HG03159 (cell line): ENCODE measurements at regions not wholly inside any gene's neighbourhood (a gene's known extent, or its start where the extent isn't known, plus 50 kb on each side); places are given as distances from the start of the nearest gene placed in this dataset.

Experiments used
- ATAC-seq: cut with Tn5 transposase; IDR thresholded peaks from one replicate; pipeline ENCODE4 v1.9.1; 2021; ENCODE audit warnings: mild to moderate bottlenecking, moderate library complexity; ENCODE audit not compliant: unreplicated experiment

DNA sequence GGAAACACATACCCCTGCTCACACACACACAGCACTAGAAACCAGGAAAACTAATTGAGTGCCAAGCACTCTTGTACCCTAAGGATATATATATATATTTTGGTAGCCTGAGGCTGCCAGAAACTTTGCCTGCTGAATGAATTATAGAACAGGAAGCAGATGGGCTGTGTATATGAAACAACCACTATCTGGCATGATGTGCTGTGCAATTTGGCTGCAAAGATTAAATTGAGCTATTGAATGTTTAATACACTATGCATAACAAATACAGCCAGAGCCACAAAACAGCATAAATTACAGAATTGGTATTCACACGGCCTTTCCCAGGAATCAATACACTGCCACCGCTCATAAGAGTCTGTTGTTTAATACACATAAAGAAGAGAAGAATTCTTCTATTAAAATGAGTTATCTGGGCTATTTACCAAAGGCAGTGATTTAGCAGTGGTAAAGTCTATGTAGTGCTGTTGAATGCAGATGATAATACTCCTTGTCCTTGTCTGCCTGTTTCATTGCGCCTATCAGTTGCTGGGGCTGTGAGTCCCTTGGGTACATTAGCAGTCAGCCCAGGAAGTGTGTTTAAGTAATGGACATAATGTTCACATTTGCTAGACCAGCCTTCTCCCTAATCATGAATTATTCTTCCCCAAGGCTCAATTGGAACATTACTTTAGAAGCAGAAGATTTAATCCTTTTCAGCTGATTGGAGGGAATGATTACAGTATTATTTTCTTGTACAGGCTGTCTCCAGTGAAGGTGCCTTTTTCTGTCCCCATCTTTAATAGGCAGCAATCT is 294.3 kb downstream of the TLE1 start:
- no peak for ATAC-seq

DNA sequence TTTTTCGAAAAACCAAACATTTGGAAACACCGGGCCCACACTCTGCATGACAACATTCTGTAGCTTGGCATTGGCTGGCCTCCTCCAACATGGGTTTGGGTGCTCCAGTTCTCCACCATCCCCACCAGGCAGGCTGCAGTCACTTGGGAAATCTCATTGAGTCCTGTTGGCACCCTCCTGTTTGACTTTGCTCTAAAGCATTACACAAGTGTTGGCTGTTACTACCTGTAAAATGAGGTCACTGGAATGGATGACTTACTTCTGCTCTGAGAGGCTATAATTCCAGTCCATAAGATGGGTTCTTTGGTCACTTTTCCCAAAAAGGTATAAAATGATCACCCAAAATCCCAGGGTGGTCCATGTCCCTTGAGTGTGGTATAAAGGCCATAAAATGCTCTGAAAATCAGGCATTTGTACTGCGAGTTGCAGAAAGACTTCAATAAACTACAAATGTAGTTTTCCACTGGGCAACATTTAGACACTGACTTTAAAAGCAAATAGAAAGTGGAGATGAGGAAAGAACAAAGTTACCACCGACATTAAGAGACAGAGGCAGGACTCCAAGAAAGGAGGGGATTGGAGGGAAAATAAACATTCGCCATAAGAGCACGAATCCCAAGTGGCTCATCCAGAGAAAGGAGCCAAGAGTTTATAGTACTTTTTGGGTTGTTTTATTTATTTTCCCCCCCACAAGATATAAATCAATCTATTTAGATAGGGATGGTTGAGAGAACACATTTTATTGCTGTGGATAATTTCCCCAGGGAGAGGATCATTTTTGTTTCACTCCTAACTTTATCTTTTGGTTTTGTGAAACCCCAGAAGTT is 295.1 kb downstream of the TLE1 start:
- ATAC-seq: no peak

DNA sequence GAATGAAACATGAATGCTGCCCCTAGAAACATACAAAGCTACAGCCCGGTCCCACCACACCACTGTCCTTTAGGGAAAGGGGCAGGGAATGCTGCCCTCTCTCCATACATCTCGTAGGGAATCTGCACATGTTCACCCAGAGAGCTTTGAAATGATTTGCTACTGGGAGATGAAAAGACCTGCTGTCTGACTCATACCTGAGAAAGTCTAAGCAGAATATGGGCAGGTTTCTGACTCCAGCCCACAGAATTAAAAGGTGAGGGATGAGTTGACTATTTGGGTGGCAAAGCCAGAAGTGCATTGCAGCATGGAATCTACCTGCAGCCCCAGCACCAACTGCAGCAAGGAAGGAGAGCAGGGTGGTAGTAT is 297.9 kb downstream of the TLE1 start:
- no peak for ATAC-seq

DNA sequence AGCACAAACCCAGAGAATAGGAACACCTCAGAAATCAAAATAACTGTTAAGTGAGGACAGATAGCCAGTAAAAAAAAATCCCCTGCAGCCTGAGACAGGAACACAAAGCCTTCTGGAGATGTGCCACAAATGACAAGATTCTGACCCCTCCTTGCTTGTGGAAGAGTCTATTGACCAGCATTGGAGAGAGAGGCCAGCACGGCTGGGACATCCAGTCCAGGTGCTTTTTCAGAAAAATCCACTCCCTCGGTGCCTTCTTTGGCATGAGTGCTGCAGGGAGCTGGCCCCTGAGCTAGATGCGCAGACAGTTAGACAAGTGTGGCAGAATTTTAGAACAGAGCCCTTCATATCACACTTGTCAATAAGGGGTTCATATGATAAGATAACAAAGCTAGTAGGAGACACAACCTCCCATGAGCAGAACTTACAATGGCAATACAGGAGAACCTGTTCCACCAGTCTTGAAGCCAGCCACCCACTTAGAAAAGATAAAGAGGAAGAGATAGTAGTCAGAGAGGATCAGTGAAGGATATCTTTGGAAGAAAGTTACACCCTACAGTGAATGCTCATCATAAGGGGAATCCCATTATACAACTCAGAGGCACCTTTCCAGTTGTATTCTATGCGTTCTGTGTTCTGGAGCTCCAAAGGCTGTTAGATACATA is 298.4 kb downstream of the TLE1 start:
- ATAC-seq: no peak

DNA sequence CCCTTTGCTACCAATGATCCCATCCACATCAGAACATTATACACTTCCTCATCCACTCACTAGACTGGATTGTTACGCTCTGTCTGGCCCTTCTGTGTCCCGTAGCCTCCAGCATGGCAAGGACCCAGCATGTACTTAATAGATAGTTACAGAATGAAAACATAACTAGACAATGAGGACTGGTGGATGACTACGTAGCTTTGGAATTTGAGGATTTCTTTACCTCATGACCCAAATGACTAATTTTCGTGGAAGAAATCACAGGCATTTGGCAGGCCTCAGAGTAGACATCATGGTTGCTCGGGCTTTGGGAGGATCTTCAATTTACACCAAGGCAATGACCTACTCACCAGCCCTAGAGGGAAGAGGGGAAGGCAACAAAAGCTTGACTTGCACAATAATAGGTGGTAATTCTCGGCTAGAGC is 299.8 kb downstream of the TLE1 start:
- no peak for ATAC-seq

DNA sequence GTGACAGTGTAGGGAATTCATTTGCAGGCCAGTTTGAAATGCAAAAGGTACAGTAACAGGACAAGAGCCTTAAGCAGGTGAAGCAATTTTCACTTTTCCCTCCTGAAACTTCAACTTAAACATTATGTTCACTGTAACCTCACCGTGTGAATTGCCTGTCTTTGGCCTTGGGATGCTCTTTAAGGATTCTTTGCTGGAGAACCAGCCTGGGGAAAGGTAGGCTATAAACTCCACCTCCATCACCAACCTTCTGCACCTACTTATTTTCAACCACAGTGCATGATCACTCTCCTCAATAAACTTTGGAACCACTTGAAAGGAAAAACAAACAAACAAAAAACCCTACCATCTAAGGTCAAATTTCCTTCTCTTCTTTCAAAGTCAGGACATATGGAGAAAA is 300.5 kb downstream of the TLE1 start:
- no peak for ATAC-seq

DNA sequence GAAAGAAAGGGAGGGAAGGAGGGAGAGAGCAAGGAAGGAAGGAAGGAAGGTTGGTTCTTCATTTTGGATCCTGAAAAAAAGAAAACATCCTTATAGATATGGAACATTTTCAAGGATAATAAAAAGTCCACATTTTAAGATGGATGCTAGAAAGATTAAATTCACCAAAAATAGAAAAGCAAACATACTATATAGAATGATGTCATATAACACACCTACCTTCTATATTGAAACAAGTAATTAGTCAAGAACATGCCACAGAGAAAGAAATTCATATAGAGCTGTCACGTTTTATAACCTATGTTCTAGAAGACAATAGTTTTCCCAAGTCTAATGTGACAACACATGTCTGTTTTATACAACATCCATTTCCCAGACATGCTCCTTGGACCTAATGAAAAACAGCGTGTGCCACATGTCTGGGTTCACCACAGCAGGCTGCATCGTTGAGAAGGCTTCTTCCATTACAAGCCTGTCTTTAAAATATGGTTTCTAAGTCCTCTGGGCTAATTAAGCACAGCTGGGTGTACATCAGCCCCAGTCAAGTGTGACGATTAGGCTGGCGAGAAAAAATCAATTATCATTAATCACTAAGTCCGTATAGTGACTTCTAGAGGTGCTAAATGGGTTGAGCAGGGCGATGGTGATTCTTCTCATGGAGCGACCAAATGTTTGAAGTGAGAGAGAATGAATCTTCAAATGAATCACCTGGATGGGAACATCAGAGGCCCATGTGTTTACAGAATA is 301.8 kb downstream of the TLE1 start:
- no peak for ATAC-seq

DNA sequence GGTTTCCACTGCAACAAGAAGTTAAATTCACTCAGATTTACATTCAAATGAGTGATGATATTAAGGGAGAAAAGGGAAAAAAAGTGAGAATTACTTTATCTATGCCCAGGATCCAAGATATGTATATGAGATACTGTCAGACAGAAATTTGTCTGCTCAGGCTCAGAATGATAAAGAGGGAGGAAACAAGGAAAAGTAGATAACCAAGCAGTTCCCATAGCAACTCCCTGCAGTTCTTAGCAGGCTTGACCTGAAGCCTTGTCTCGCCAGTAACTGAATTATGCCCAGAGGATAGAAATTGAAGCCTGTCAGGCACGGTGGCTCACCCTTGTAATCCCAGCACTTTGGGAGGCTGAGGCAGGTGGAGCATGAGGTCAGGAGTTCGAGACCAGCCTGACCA is 304.4 kb downstream of the TLE1 start:
- ATAC-seq: no peak

DNA sequence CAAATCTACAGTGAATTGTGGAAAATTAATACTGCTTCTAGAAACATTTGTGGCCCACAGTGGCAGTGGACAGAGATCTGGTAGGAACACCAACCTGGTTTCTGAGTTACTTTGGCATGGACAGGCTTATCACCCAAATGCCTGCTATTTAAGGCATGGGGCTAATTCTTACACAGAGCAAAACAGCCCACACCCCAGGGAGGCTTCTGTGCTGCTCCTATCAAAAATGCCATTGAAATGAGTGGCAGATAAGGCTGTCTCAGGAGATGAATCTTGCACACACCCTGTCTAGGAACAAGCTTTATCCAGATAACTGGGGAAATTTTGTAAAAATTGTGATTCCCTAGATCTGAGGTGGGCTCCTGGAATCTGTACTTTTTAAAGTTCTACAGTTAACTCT is 307.1 kb downstream of the TLE1 start:
- ATAC-seq: no peak

DNA sequence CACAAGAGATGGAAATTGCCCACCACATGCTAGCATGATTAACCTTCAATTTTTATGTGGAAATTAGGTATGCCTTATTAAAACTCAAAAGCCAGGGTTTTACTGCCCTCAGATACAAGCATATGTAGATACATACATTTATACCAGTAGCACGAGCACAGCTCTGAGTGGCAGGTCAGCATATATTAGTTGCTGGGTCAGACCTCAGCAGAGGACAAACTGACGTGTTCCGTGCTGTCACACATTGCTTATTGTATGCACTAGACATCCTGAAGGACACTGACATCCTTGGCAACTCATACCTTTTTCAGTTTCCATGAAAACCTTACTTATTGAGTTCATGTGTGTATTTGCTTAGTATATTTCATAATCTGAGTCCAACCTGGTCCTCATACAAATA is 307.7 kb downstream of the TLE1 start:
- ATAC-seq: no peak

DNA sequence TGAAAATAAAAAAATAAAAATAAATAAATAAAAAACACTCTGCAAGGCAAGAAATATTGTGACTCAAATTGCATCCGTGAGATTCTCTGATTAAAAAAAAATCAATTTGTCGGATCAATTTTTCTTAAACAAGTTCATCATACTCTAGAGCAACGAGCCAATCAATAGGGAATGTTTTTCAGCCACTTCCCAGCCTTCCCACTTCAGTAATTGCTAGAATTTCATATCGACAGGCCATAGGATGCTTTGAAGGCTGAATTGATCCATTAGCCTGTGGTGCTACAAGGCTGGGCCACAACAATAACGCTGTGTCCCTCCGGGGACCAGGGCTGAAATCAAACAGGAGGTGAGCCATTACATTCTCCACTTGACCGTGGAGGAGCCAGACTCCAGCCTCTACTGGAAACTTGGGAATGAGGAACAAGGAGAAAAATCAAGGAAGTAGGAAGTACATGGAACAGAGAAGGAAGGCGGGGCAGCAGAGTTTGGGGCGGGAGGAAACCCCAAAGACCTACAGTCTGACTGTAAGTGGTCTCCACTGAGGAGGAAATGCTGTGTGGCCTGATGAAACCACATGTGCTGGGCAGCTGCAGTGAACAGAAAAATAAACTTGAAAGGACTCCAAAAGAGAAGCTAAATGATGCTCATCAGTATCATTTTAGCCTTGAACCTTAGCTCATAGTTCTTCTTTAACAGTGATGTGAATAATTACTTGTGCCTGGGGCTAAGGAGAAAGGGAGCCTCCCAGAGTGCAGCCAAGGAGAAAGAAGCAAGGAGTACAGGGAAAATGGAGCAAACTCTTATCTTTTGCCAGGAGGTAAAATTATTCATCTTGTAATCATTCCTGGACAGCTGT is 308.6 kb downstream of the TLE1 start:
- ATAC-seq: no peak

DNA sequence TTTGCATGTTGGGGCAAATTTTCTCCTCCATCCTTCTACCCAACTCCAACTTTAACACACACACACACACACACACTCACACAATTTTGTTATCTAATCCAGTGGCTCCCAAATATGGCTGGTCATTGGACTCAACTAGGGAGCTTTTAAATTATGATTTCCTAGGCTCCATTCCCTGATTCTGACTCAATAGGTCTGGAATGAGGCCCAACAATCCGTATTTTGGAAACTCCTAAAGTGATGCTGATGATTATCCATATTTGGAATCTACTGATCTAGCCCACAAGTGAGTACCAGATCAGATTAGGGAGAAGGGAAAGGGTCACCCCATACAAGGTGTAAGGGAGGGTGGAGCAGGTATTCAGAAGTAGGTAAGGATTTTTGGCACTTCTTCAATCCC is 309.7 kb downstream of the TLE1 start:
- no peak for ATAC-seq

DNA sequence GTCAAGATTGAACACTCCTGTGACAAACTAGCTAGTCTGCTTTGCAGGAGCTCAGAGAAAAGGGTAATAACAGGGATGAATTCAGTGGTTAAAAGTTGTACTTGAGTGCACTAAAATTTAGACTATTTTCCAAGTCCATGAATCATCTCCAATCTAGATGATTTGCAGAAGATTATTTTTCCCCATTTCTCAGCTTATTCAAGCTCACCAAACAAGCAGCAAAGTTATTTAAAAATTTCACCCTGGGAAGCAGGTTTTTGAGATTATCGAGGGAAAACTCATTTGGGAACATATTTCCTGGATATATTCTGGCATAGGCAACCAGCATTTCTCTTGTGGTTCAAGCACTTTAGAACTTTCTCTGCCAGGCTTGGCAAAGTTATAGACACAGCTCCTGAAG is 311.4 kb downstream of the TLE1 start:
- no peak for ATAC-seq

DNA sequence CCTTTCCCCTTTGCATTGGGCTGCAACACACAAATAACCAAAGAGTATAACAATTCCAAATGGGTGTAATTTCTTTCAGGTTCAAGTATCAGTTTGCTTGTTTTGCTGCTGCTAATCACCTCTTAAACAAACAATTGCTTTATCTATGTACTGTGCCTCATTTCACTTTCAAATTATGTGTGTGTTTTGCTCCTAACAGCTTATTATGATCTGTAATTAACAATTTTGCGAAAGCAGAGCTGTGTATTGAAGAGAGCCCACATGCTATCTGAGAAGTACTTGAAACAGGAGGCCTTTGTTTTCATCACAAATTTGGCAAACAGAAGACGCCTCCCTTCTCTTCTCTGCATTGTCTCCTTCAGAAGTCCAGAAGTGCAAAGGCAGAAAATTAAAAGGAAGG is 312.0 kb downstream of the TLE1 start:
- no peak for ATAC-seq

DNA sequence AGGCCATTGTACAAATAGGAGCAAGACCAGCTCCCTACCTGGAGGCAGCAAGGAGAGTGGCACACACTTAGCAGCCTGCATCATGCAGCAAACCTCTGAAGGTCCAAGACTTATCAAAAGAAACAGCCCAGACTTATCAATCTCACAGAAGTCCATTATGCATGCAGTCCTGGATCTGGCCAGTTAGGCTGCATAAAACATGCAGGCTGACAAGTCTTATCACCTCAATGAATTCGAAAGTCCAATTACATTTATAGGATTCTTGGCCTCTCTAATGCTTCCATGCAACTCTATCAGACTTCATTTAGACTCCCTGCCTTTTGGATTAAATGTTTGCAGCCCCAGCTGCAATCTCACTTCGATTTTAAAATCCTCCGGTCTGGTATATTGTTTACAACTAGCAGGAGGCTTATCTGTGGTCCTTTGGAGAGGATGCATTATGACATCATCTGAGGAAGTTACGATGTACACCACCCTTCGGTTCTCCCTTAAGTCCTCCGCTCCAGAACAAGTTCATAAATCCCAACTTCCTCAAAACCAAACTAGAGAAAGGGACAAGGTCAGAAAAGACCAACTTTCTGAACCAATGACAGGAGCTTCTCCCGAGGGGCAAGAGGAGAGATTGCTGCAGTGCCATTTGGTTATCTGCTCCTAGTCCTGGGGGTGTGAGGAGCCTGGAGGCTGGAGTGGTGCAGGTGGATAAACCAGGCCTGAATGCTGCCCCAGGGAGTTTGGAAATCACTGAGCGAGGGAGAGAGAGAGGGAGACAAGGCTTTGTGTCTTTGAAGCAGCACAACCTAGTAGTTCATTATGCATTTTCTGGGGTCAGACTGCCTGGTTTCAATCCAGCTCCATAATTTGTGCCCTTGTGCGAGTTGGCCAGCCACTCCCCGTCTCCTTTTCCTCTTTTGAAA is 313.9 kb downstream of the TLE1 start:
- no peak for ATAC-seq

DNA sequence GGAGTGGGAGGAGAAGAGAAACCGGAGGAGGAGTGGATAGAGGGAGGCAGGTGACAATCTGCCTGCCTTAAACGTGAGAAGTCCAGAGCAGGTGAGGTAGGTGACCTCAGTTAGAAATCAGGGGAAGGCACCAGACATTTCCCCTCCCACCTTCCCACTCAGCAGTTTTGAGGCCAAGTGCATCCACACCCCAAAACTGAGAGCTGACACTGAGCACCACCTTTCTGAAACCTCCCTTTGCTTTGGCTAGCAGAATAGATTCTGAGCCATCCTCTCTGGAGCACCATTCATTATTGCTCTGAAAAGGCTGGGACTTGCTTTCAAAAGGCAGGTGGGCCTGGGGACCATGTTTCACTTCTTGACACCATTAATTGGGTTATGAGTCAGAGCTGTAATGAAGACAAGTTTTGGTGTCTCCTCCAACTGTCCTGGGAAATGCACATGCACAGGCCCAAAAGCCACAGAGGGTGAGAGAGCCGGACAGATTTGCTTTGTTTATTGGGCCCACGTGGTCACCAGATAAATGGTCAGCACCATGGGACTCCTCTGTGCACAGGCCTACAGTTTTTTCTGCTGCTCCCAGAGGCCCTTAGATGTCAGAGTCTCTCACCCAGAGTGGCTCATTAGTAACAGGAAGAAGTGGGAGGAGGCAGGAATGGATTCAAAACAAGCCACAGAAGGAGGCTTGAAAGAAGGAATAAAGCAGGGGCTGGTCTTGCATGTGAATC is 314.7 kb downstream of the TLE1 start:
- ATAC-seq: no peak

DNA sequence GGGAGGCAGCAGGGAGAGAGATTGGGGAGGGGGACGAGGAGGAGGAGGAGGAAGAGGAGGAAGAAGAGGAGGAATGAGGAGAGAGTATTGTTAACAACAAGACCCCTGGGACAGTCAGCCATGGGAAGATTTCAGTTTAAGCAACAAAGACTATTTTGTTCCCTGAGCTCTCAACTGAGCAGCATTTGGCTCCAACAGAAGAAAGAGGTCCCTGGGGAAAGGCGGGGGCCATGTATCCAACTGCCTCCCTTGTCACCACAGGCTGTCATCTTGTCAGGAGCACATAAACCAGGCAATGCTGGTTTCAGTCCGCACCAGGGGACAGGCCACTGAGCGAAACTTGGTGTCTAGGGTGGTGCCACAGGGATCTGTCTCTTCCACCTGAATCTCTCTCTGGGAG is 316.1 kb downstream of the TLE1 start:
- ATAC-seq: no peak

DNA sequence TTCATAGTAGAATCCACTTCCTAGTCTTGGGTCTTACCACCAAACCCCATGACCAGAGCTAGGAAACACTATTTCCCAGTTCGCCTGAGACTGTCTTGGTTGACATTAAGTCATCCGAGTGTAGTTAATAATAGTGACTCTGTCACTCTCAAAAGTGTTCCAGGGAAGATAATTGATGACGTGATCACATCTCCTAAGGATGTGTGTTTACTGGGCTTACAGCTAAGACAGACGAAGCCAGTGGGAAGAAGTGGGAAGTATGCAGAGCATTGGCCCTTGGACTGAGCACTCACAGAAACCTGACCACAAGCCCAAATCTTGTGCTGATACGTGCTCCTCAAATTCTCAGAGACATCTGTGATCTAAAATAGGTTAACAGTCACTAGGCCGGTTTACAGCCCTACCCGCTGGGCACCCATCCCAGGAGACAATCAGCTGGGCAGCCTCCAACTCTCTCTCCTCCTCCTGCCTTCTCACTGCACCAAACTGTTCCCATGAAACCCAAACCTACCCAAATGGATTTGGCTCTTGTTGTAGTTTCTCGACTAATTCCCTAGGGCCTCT is 316.6 kb downstream of the TLE1 start:
- ATAC-seq: no peak
